ENCODE measurements at regions not wholly inside any gene's neighbourhood (a gene's known extent, or its start where the extent isn't known, plus 50 kb on each side); places are given as distances from the start of the nearest gene placed in this dataset.

- no peaks in the 10 kb centered on the region for H3K36me3 Mint-ChIP-seq (ENCODE audit: low read depth, unreplicated experiment)
- peak overlapping the region; percentile 70 for H3K27ac Mint-ChIP-seq (ENCODE audit: unreplicated experiment)
- Histone ChIP-seq H3K27ac (ENCODE audit: low read depth, low read length) (peak overlapping the region; percentile 92), H4K20me1 (ENCODE audit: insufficient read depth, low read length) (no peaks in the 10 kb centered on the region), H3K36me3 (ENCODE audit: insufficient read depth, low read length) (no peaks in the 10 kb centered on the region), H3K9me3 (ENCODE audit: insufficient read depth, low read depth, low read length) (no peaks in the 10 kb centered on the region), H3K4me3 (ENCODE audit: insufficient read depth, low read depth, low read length) (no peak overlapping the region), H3K79me2 (ENCODE audit: insufficient read depth, low read length) (no peaks in the 10 kb centered on the region), H3K4me2 (ENCODE audit: low read length) (no peak overlapping the region), H3K9ac (ENCODE audit: low read length) (no peak overlapping the region), H2AFZ (ENCODE audit: low read depth, low read length) (no peak overlapping the region), H3K4me1 (ENCODE audit: insufficient read depth, low read length) (peaks cover 47% of the 10 kb centered on the region), H3K27me3 (ENCODE audit: insufficient read depth, low read length) (no peaks in the 10 kb centered on the region)
- FAIRE-seq (no peak), DNase-seq (ENCODE audit: low read depth) (no peak)
- H3K9me3 Mint-ChIP-seq (ENCODE audit: unreplicated experiment), result no peaks in the 10 kb centered on the region
- no peak overlapping the region for H3K4me3 Mint-ChIP-seq (ENCODE audit: unreplicated experiment)
- TF ChIP-seq EZH2 (IDR thresholded peaks at IDR 0.05; ENCODE audit: insufficient read depth, low read length) (no peak), CTCF (IDR thresholded peaks at IDR 0.05; ENCODE audit: insufficient read depth, low read depth, low read length) (no peak)
- no peaks in the 10 kb centered on the region for H3K27me3 Mint-ChIP-seq (ENCODE audit: low read depth, unreplicated experiment)
- peaks cover 44% of the 10 kb centered on the region for H3K4me1 Mint-ChIP-seq (ENCODE audit: low read depth, unreplicated experiment)
Measured at GRCh38 chr9:88773126-88773525, 218.1 kb upstream of the S1PR3 start.

GRCh38 chr9:88773627-88774244 is 217.5 kb upstream of the S1PR3 start:
- Histone ChIP-seq H3K79me2 (ENCODE audit: insufficient read depth, low read length) (no peaks in the 10 kb centered on the region), H3K9me3 (ENCODE audit: insufficient read depth, low read depth, low read length) (no peaks in the 10 kb centered on the region), H3K27ac (ENCODE audit: low read depth, low read length) (peak overlapping the region; percentile 92), H3K4me2 (ENCODE audit: low read length) (peak overlapping the region; percentile 59), H2AFZ (ENCODE audit: low read depth, low read length) (no peak overlapping the region), H3K4me1 (ENCODE audit: insufficient read depth, low read length) (peaks cover 50% of the 10 kb centered on the region), H4K20me1 (ENCODE audit: insufficient read depth, low read length) (no peaks in the 10 kb centered on the region), H3K36me3 (ENCODE audit: insufficient read depth, low read length) (no peaks in the 10 kb centered on the region), H3K9ac (ENCODE audit: low read length) (peak overlapping the region; percentile 50), H3K27me3 (ENCODE audit: insufficient read depth, low read length) (no peaks in the 10 kb centered on the region), H3K4me3 (ENCODE audit: insufficient read depth, low read depth, low read length) (no peak overlapping the region)
- H3K4me1 Mint-ChIP-seq (ENCODE audit: low read depth, unreplicated experiment), result peaks cover 44% of the 10 kb centered on the region
- no peak overlapping the region for H3K4me3 Mint-ChIP-seq (ENCODE audit: unreplicated experiment)
- H3K27ac Mint-ChIP-seq (ENCODE audit: unreplicated experiment), result peak overlapping the region; percentile 43
- DNase-seq (ENCODE audit: low read depth), result peak; percentile 52
- no peaks in the 10 kb centered on the region for H3K36me3 Mint-ChIP-seq (ENCODE audit: low read depth, unreplicated experiment)
- no peaks in the 10 kb centered on the region for H3K27me3 Mint-ChIP-seq (ENCODE audit: low read depth, unreplicated experiment)
- no peak for FAIRE-seq
- TF ChIP-seq EZH2 (IDR thresholded peaks at IDR 0.05; ENCODE audit: insufficient read depth, low read length) (no peak), CTCF (IDR thresholded peaks at IDR 0.05; ENCODE audit: insufficient read depth, low read depth, low read length) (no peak)
- no peaks in the 10 kb centered on the region for H3K9me3 Mint-ChIP-seq (ENCODE audit: unreplicated experiment)

- H3K4me1 ChIP-seq (ENCODE audit: insufficient read depth, low read length), result peaks cover 50% of the 10 kb centered on the region
- no peaks in the 10 kb centered on the region for H3K9me3 Mint-ChIP-seq (ENCODE audit: unreplicated experiment)
- no peaks in the 10 kb centered on the region for H3K36me3 ChIP-seq (ENCODE audit: insufficient read depth, low read length)
- no peak overlapping the region for H2AFZ ChIP-seq (ENCODE audit: low read depth, low read length)
- no peaks in the 10 kb centered on the region for H3K27me3 ChIP-seq (ENCODE audit: insufficient read depth, low read length)
- no peaks in the 10 kb centered on the region for H3K79me2 ChIP-seq (ENCODE audit: insufficient read depth, low read length)
- peak overlapping the region; percentile 67 for H3K9ac ChIP-seq (ENCODE audit: low read length)
- no peaks in the 10 kb centered on the region for H4K20me1 ChIP-seq (ENCODE audit: insufficient read depth, low read length)
- peak overlapping the region; percentile 91 for H3K27ac Mint-ChIP-seq (ENCODE audit: unreplicated experiment)
- DNase-seq (ENCODE audit: low read depth) (peak; percentile 98), FAIRE-seq (no peak)
- peaks cover 44% of the 10 kb centered on the region for H3K4me1 Mint-ChIP-seq (ENCODE audit: low read depth, unreplicated experiment)
- H3K27me3 Mint-ChIP-seq (ENCODE audit: low read depth, unreplicated experiment), result no peaks in the 10 kb centered on the region
- H3K4me3 ChIP-seq (ENCODE audit: insufficient read depth, low read depth, low read length), result no peak overlapping the region
- no peaks in the 10 kb centered on the region for H3K36me3 Mint-ChIP-seq (ENCODE audit: low read depth, unreplicated experiment)
- peak overlapping the region; percentile 28 for H3K4me3 Mint-ChIP-seq (ENCODE audit: unreplicated experiment)
- H3K27ac ChIP-seq (ENCODE audit: low read depth, low read length), result peak overlapping the region; percentile 92
- peak overlapping the region; percentile 59 for H3K4me2 ChIP-seq (ENCODE audit: low read length)
- no peaks in the 10 kb centered on the region for H3K9me3 ChIP-seq (ENCODE audit: insufficient read depth, low read depth, low read length)
- TF ChIP-seq CTCF (IDR thresholded peaks at IDR 0.05; ENCODE audit: insufficient read depth, low read depth, low read length) (no peak), EZH2 (IDR thresholded peaks at IDR 0.05; ENCODE audit: insufficient read depth, low read length) (no peak)
Measured at GRCh38 chr9:88775037-88775471, 216.2 kb upstream of the S1PR3 start.

Measured in astrocyte (in vitro differentiated cells and primary cell).